ENCODE measurements at regions not wholly inside any gene's neighbourhood (a gene's known extent, or its start where the extent isn't known, plus 50 kb on each side); places are given as distances from the start of the nearest gene placed in this dataset.

GRCh38 chr16:64773638-64774037 is 348.2 kb downstream of the CDH11 start:
- no peaks in the 10 kb centered on the region for H3K4me1 ChIP-seq (ENCODE audit: low read length)

GRCh38 chr16:64773184-64773583 is 348.7 kb downstream of the CDH11 start:
- Histone ChIP-seq H3K79me2 (ENCODE audit: low read length) (no peaks in the 10 kb centered on the region), H3K4me1 (ENCODE audit: low read length) (no peaks in the 10 kb centered on the region), H3F3A (ENCODE audit: insufficient read depth, low read length) (no peaks in the 10 kb centered on the region), H3K9ac (ENCODE audit: low read length) (no peak overlapping the region), H3K27ac (ENCODE audit: low read length) (no peak overlapping the region), H3K9me3 (replicated peaks; ENCODE audit: insufficient read depth, low read length) (no peaks in the 10 kb centered on the region), H3K9me2 (replicated peaks; ENCODE audit: insufficient read depth, low read length) (no peaks in the 10 kb centered on the region), H4K20me1 (ENCODE audit: insufficient read depth, low read length) (no peaks in the 10 kb centered on the region), H3K36me3 (replicated peaks; ENCODE audit: insufficient read depth, low read length) (no peaks in the 10 kb centered on the region), H3K4me2 (ENCODE audit: low read depth, low read length) (no peak overlapping the region), H3K4me3 (ENCODE audit: low read length) (no peak overlapping the region), H3K27me3 (replicated peaks; ENCODE audit: insufficient read depth, low read length) (no peaks in the 10 kb centered on the region), H2AFZ (ENCODE audit: low read length) (no peak overlapping the region)
- DNase-seq = no peak
- no peak for TF ChIP-seq EZH2phosphoT487 (IDR thresholded peaks at IDR 0.05; ENCODE audit: low read length)
- no peak for TF ChIP-seq CTCF (IDR thresholded peaks at IDR 0.05; ENCODE audit: low read length)
- no peak for TF ChIP-seq EZH2 (optimal IDR thresholded peaks at IDR 0.05; ENCODE audit: low read depth, low read length)

More at GRCh38 chr16:64773638-64774037, 348.2 kb downstream of the CDH11 start:
- H3K9me2 ChIP-seq (replicated peaks; ENCODE audit: insufficient read depth, low read length) = no peaks in the 10 kb centered on the region
- no peak for DNase-seq
- TF ChIP-seq EZH2 (optimal IDR thresholded peaks at IDR 0.05; ENCODE audit: low read depth, low read length) = no peak
- no peak for TF ChIP-seq CTCF (IDR thresholded peaks at IDR 0.05; ENCODE audit: low read length)
- no peak for TF ChIP-seq EZH2phosphoT487 (IDR thresholded peaks at IDR 0.05; ENCODE audit: low read length)
- no peak overlapping the region for H2AFZ ChIP-seq (ENCODE audit: low read length)
- no peaks in the 10 kb centered on the region for H3K79me2 ChIP-seq (ENCODE audit: low read length)
- H3K4me2 ChIP-seq (ENCODE audit: low read depth, low read length) = no peak overlapping the region
- no peaks in the 10 kb centered on the region for H3K27me3 ChIP-seq (replicated peaks; ENCODE audit: insufficient read depth, low read length)
- no peaks in the 10 kb centered on the region for H3K36me3 ChIP-seq (replicated peaks; ENCODE audit: insufficient read depth, low read length)
- H3K27ac ChIP-seq (ENCODE audit: low read length) = no peak overlapping the region
- H3K4me3 ChIP-seq (ENCODE audit: low read length) = no peak overlapping the region
- H4K20me1 ChIP-seq (ENCODE audit: insufficient read depth, low read length) = no peaks in the 10 kb centered on the region
- no peaks in the 10 kb centered on the region for H3F3A ChIP-seq (ENCODE audit: insufficient read depth, low read length)
- no peaks in the 10 kb centered on the region for H3K9me3 ChIP-seq (replicated peaks; ENCODE audit: insufficient read depth, low read length)
- H3K9ac ChIP-seq (ENCODE audit: low read length) = no peak overlapping the region

GRCh38 chr16:64771273-64771672 is 350.6 kb downstream of the CDH11 start:
- Histone ChIP-seq H4K20me1 (ENCODE audit: insufficient read depth, low read length) (no peaks in the 10 kb centered on the region), H2AFZ (ENCODE audit: low read length) (no peak overlapping the region), H3K27me3 (replicated peaks; ENCODE audit: insufficient read depth, low read length) (no peaks in the 10 kb centered on the region), H3K9me2 (replicated peaks; ENCODE audit: insufficient read depth, low read length) (no peaks in the 10 kb centered on the region), H3K79me2 (ENCODE audit: low read length) (no peaks in the 10 kb centered on the region), H3K27ac (ENCODE audit: low read length) (no peak overlapping the region), H3K4me3 (ENCODE audit: low read length) (no peak overlapping the region), H3K4me2 (ENCODE audit: low read depth, low read length) (no peak overlapping the region), H3F3A (ENCODE audit: insufficient read depth, low read length) (no peaks in the 10 kb centered on the region), H3K36me3 (replicated peaks; ENCODE audit: insufficient read depth, low read length) (no peaks in the 10 kb centered on the region), H3K4me1 (ENCODE audit: low read length) (no peaks in the 10 kb centered on the region), H3K9me3 (replicated peaks; ENCODE audit: insufficient read depth, low read length) (no peaks in the 10 kb centered on the region), H3K9ac (ENCODE audit: low read length) (no peak overlapping the region)
- TF ChIP-seq EZH2phosphoT487 (IDR thresholded peaks at IDR 0.05; ENCODE audit: low read length) (no peak), CTCF (IDR thresholded peaks at IDR 0.05; ENCODE audit: low read length) (no peak), EZH2 (optimal IDR thresholded peaks at IDR 0.05; ENCODE audit: low read depth, low read length) (no peak)
- DNase-seq = no peak
